Right lobe of liver (tissue), 6 donors: ENCODE measurements at regions not wholly inside any gene's neighbourhood (a gene's known extent, or its start where the extent isn't known, plus 50 kb on each side); places are given as distances from the start of the nearest gene placed in this dataset.

Source experiments
- ATAC-seq, 4 donors: fragments of 200-7000 bp; cut with Tn5 transposase; one replicate each; pipeline ENCODE4 v1.9.1; 2020; ENCODE audit warnings: mild to moderate bottlenecking in 4 of 4, moderate library complexity in 4 of 4
- DNase-seq, 3 donors: peaks; one replicate each; pipeline ENCODE4 v3.0.0-alpha.2; 2020
- H3K27ac ChIP-seq, 3 donors: fragments of 200-600 bp; one replicate each; pipeline ENCODE4 v1.8.0; 2022
- H3K27me3 ChIP-seq, 2 donors: fragments of 200-600 bp; one replicate each; pipeline ENCODE4 v1.8.0; 2022
- H3K36me3 ChIP-seq, 4 donors: fragments of 200-600 bp; sonication (generic) in 1 of 4; one replicate each; pipeline versions ENCODE4 v1.5.1 to v1.8.0; 2017 to 2022; ENCODE audit warnings: control low read depth in 1 of 4
- H3K4me1 ChIP-seq, 4 donors: fragments of 200-600 bp; sonication (generic) in 1 of 4; one replicate each; pipeline versions ENCODE4 v1.5.1 to v1.8.0; 2017 to 2022; ENCODE audit warnings: control low read depth in 1 of 4
- H3K4me3 ChIP-seq, 3 donors: fragments of 200-600 bp; one replicate each; pipeline ENCODE4 v1.8.0; 2022
- H3K9me3 ChIP-seq, 4 donors: fragments of 200-600 bp; sonication (generic) in 1 of 4; one replicate each; pipeline versions ENCODE4 v1.5.1 to v1.8.0; 2017 to 2022; ENCODE audit warnings: control low read depth in 1 of 4
- POLR2A ChIP-seq: fragments of 450-650 bp; IDR thresholded peaks from one replicate; pipeline ENCODE4 v1.6.1; 2017; ENCODE audit warnings: antibody characterized with exemption, mild to moderate bottlenecking
- WGBS: methylation state at CpG from one replicate; pipeline ENCODE4 v1.1.6; 2018; ENCODE audit warnings: low coverage, low lambda C conversion rate; ENCODE audit not compliant: insufficient coverage; ENCODE audit errors: missing lambda C conversion rate; 5-methylcytosine and 5-hydroxymethylcytosine counted together
- intact Hi-C, 2 donors: fragments of 100-400 bp; cut with DNase I; formaldehyde crosslinking; loops; one replicate each; pipeline versions ENCODE4 v1.11.2 to v1.14.1; 2022
- TF ChIP-seq, protein P1 (sequence below), 4 donors: fragments of 200-600 bp in 3 of 4; fragments of 450-650 bp in 1 of 4; IDR thresholded peaks; one replicate each; pipeline versions ENCODE4 v1.5.1 to v1.8.0; 2016 to 2022; ENCODE audit warnings: antibody characterized with exemption in 4 of 4, mild to moderate bottlenecking in 2 of 4
- donor health status: DM: no; HTN: yes; CAD: no.
- donor health status: DM: no; HTN: no; CAD: no.
- donor health status: DM: no; HTN: no; CAD: no.
- donor health status: DM: no; HTN: yes; CAD: no.
- donor health status: DM: no; HTN: yes; CAD: no.

GRCh38 chr6:145031001-145031400 lies 704.3 kb downstream of the EPM2A start:
- TF ChIP-seq POLR2A: no peak
- TF ChIP-seq, protein P1, sequence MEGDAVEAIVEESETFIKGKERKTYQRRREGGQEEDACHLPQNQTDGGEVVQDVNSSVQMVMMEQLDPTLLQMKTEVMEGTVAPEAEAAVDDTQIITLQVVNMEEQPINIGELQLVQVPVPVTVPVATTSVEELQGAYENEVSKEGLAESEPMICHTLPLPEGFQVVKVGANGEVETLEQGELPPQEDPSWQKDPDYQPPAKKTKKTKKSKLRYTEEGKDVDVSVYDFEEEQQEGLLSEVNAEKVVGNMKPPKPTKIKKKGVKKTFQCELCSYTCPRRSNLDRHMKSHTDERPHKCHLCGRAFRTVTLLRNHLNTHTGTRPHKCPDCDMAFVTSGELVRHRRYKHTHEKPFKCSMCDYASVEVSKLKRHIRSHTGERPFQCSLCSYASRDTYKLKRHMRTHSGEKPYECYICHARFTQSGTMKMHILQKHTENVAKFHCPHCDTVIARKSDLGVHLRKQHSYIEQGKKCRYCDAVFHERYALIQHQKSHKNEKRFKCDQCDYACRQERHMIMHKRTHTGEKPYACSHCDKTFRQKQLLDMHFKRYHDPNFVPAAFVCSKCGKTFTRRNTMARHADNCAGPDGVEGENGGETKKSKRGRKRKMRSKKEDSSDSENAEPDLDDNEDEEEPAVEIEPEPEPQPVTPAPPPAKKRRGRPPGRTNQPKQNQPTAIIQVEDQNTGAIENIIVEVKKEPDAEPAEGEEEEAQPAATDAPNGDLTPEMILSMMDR (IDR thresholded peaks at IDR 0.05): no peak
- Histone ChIP-seq H3K27me3 (no peaks in the 10 kb centered on the region), H3K4me1 (peaks cover 0 to 18% (median 4%) of the 10 kb centered on the region in 4 donors), H3K9me3 (no peaks in the 10 kb centered on the region), H3K4me3 (no peak overlapping the region), H3K36me3 (no peaks in the 10 kb centered on the region), H3K27ac (no peak overlapping the region)
- ATAC-seq: no peak
- WGBS: 75% methylated on average over 2 of the region's 2 CpGs
- intact Hi-C loops: no loop called here
- no peak for DNase-seq

DNA sequence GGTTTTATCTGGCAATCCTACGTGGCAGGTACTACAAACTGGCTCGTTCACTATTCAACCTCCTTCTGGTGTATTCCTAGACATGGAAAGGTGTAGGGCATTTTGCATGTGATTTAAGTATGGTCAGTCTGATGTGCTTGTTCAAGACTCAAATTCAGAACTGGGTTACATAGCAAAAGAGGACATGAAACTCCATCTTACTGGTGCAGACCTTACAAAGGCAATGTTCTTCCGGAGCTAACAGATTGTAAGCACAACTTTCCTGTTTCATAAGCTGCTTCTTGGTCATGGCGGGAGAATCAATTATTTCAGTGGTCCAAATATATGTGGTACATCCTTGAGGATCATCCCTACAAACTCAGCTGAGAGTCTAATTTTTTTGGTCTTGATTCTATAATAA lies 703.4 kb downstream of the EPM2A start:
- intact Hi-C loops: no loop called here
- WGBS: 91% methylated on average over 3 of the region's 4 CpGs

GRCh38 chr6:145032562-145033145 lies 702.7 kb downstream of the EPM2A start:
- intact Hi-C loops: no loop called here
- TF ChIP-seq, protein P1 (IDR thresholded peaks at IDR 0.05): no peak
- TF ChIP-seq POLR2A: no peak
- Histone ChIP-seq H3K4me3 (no peak overlapping the region), H3K27me3 (no peaks in the 10 kb centered on the region), H3K4me1 (peaks cover 0 to 4% (median 0%) of the 10 kb centered on the region in 4 donors), H3K9me3 (no peaks in the 10 kb centered on the region), H3K36me3 (no peaks in the 10 kb centered on the region), H3K27ac (no peak overlapping the region)
- ATAC-seq (no peak), DNase-seq (no peak)
- WGBS: 77% methylated on average over 2 of the region's 2 CpGs

More for the DNA sequence above, 703.4 kb downstream of the EPM2A start:
- H3K4me3 ChIP-seq: no peak overlapping the region
- no peak for TF ChIP-seq POLR2A
- TF ChIP-seq, protein P1 (IDR thresholded peaks at IDR 0.05): no peak
- H3K9me3 ChIP-seq: no peaks in the 10 kb centered on the region
- H3K27me3 ChIP-seq: no peaks in the 10 kb centered on the region
- H3K36me3 ChIP-seq: no peaks in the 10 kb centered on the region
- no peak for DNase-seq
- ATAC-seq: no peak
- H3K4me1 ChIP-seq: peaks cover 0 to 11% (median 2%) of the 10 kb centered on the region in 4 donors
- H3K27ac ChIP-seq: no peak overlapping the region

DNA sequence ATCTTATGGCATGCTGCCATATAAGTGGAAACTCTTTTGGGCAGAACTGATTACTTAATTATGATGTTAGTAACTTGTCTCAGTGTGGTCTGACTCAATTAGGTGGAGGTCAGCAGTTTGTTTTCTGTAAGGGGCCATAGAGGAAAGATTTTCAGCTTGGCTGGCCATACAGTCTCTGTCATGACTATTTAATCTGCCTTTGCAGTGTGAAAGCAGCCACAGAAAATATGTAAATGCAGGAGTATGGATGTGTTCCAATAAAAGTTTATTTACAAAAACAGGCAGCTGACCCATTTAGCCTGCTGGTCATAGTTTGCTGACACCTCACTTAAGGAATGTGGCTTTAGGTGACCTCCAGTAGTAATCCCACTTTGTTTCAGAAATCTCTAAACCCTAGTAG lies 700.7 kb downstream of the EPM2A start:
- H3K4me1 ChIP-seq: no peaks in the 10 kb centered on the region
- no peaks in the 10 kb centered on the region for H3K27me3 ChIP-seq
- no peaks in the 10 kb centered on the region for H3K36me3 ChIP-seq
- DNase-seq (no peak), ATAC-seq (peak in 2 of 4 donors; percentile 42 to 88)
- H3K9me3 ChIP-seq: no peaks in the 10 kb centered on the region
- no peak overlapping the region for H3K27ac ChIP-seq
- H3K4me3 ChIP-seq: no peak overlapping the region
- TF ChIP-seq POLR2A: no peak
- TF ChIP-seq, protein P1 (IDR thresholded peaks at IDR 0.05): no peak
- intact Hi-C loops: no loop called here

DNA sequence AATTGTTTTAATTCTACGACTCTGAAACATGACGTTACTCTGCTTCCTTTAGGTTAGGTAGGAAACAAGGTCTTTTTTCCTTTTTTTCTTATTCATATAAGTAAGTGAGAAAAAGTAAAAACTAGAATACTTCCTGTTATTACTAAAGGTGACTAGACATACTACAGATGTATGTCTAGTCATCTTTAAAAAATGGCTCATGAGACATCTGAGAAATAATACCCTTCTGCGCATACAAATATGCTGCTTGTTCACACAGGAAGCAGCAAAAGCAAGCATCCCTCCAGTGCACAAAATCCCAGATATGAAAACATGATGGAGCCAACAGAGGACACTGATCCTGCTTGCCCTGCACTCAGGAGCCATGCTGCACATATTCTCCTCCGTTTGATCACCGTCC lies 699.1 kb downstream of the EPM2A start:
- no peak for TF ChIP-seq POLR2A
- TF ChIP-seq, protein P1 (IDR thresholded peaks at IDR 0.05): no peak
- Histone ChIP-seq H3K36me3 (no peaks in the 10 kb centered on the region), H3K27me3 (no peaks in the 10 kb centered on the region), H3K27ac (no peak overlapping the region), H3K4me3 (no peak overlapping the region), H3K9me3 (no peaks in the 10 kb centered on the region), H3K4me1 (no peaks in the 10 kb centered on the region)
- 90% methylated on average over 5 of the region's 5 CpGs for WGBS
- DNase-seq (no peak), ATAC-seq (no peak)
- intact Hi-C loops: no loop called here
